NCI-H1930 (cell line): ENCODE measurements at regions not wholly inside any gene's neighbourhood (a gene's known extent, or its start where the extent isn't known, plus 50 kb on each side); places are given as distances from the start of the nearest gene placed in this dataset.
A peak's percentile ranks its signal among the peaks of the same experiment; 100 is the strongest.

Experiments used
- DNase-seq, 2 experiments: peaks; one replicate each; lab custom pipeline; 2025; lab: John Stamatoyannopoulos, UW

- no peak for DNase-seq
These were observed 95.9 kb upstream of the GALNT2 start for GRCh38 chr1:229971141-229971540.

- no peak for DNase-seq
These were observed 94.3 kb upstream of the GALNT2 start for GRCh38 chr1:229972600-229973296.

- DNase-seq, result no peak
These were observed 93.8 kb upstream of the GALNT2 start for GRCh38 chr1:229973297-229973612.

- DNase-seq, result no peak
These were observed 92.0 kb upstream of the GALNT2 start for GRCh38 chr1:229975047-229975446.

GRCh38 chr1:229980009-229980408 is 87.0 kb upstream of the GALNT2 start:
- DNase-seq, result peak in 1 of 2 experiments; percentile 17

GRCh38 chr1:229981736-229982135 is 85.3 kb upstream of the GALNT2 start:
- DNase-seq, result no peak

GRCh38 chr1:229984310-229984991 is 82.6 kb upstream of the GALNT2 start:
- no peak for DNase-seq

GRCh38 chr1:229984992-229985612 is 81.9 kb upstream of the GALNT2 start:
- DNase-seq, result no peak

- DNase-seq, result no peak
These were observed 81.4 kb upstream of the GALNT2 start for GRCh38 chr1:229985613-229986010.

- DNase-seq, result no peak
These were observed 80.2 kb upstream of the GALNT2 start for GRCh38 chr1:229986737-229987337.

- no peak for DNase-seq
These were observed 79.1 kb upstream of the GALNT2 start for GRCh38 chr1:229987953-229988352.

GRCh38 chr1:229988534-229988933 is 78.5 kb upstream of the GALNT2 start:
- DNase-seq, result no peak

- no peak for DNase-seq
These were observed 77.3 kb upstream of the GALNT2 start for GRCh38 chr1:229989591-229990248.

GRCh38 chr1:229990326-229990725 is 76.7 kb upstream of the GALNT2 start:
- no peak for DNase-seq

- no peak for DNase-seq
These were observed 75.9 kb upstream of the GALNT2 start for GRCh38 chr1:229991104-229991513.

GRCh38 chr1:229991724-229992333 is 75.2 kb upstream of the GALNT2 start:
- no peak for DNase-seq

- DNase-seq, result no peak
These were observed 74.0 kb upstream of the GALNT2 start for GRCh38 chr1:229993060-229993459.

GRCh38 chr1:229993894-229994293 is 73.1 kb upstream of the GALNT2 start:
- no peak for DNase-seq

GRCh38 chr1:229999004-229999670 is 67.9 kb upstream of the GALNT2 start:
- DNase-seq, result no peak

GRCh38 chr1:230000493-230001184 is 66.4 kb upstream of the GALNT2 start:
- no peak for DNase-seq
